ENCODE measurements at regions not wholly inside any gene's neighbourhood (a gene's known extent, or its start where the extent isn't known, plus 50 kb on each side); places are given as distances from the start of the nearest gene placed in this dataset.

DNA sequence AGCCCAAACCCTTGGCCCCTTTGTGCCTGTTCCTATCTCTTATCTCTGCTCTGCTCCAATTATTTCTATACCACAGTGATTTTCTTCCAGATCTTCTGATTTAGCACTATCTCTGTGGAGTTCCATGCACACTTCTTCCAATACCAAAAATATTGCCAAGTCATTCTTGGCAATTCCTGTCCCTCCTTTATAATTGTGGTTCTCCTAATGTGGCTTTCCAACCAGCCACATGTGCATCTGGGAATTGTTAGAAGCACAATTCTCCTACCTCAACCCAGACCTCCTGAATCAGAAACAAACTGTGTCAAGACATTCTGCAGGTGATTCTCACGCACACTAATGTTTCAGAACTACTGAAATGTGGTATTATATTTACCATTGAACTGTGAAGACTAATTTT lies 447.8 kb upstream of the IGFBP3 start:
- H3K4me3 ChIP-seq (ENCODE audit: low read depth, low read length): no peak overlapping the region
- WGBS (ENCODE audit: insufficient coverage): no CpG with 5 or more reads among the region's 1 CpG
- no peaks in the 10 kb centered on the region for H3K4me1 ChIP-seq (ENCODE audit: control insufficient read depth, insufficient read depth, low read length)
- no peaks in the 10 kb centered on the region for H3K9me3 ChIP-seq (ENCODE audit: control insufficient read depth, insufficient read depth, low read length)
- no peaks in the 10 kb centered on the region for H3K27me3 ChIP-seq (ENCODE audit: control insufficient read depth, insufficient read depth, low read length)
- H3K36me3 ChIP-seq (ENCODE audit: control insufficient read depth, insufficient read depth, low read length): no peaks in the 10 kb centered on the region
- DNase-seq (ENCODE audit: low read depth in 4 of 6, low spot score in 6 of 6): no peak
- H3K27ac ChIP-seq (ENCODE audit: low read depth, low read length): no peak overlapping the region

DNA sequence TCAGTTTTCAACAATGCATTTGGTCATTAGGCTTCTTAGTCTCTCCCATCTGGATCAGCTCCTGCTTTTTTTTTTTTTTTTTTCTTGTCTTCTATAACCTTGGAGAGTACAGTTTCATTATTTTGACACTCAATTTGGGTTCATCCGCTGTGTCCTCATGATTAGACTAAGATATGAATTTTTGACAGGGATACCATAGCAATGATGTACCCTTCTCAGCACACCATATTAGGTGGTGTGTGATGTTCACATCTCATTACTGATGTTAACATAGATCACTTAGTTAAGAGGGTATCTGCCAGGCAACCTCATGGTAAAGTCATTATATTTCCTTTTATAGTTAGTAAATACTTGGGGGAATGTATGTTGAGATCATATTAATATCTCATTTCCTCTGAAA lies 445.5 kb upstream of the IGFBP3 start:
- H3K4me3 ChIP-seq (ENCODE audit: low read depth, low read length): no peak overlapping the region
- no peak overlapping the region for H3K27ac ChIP-seq (ENCODE audit: low read depth, low read length)
- no CpG with 5 or more reads among the region's 1 CpG for WGBS (ENCODE audit: insufficient coverage)
- H3K36me3 ChIP-seq (ENCODE audit: control insufficient read depth, insufficient read depth, low read length): no peaks in the 10 kb centered on the region
- H3K9me3 ChIP-seq (ENCODE audit: control insufficient read depth, insufficient read depth, low read length): no peaks in the 10 kb centered on the region
- no peaks in the 10 kb centered on the region for H3K4me1 ChIP-seq (ENCODE audit: control insufficient read depth, insufficient read depth, low read length)
- no peak for DNase-seq (ENCODE audit: low read depth in 4 of 6, low spot score in 6 of 6)
- no peaks in the 10 kb centered on the region for H3K27me3 ChIP-seq (ENCODE audit: control insufficient read depth, insufficient read depth, low read length)

DNA sequence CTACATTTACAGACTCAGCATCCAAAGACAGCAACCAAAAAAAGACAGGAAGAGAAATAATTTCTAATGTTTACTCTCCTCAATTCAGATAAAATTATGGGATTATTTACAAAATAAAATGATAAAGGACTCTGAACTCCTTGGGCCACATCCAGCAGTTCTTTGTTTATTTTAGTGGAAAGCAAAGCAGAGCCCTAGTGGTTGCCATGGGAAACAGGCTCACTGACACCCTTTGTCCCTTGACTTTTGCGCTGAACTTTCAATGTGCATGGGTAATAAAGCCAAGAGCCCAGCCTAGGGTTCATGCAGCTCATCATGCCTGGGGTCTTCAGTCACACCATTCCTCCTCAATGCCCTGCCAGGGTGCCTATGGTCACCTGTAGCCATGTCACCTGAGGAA lies 442.6 kb upstream of the IGFBP3 start:
- Histone ChIP-seq H3K27ac (ENCODE audit: low read depth, low read length) (no peak overlapping the region), H3K36me3 (ENCODE audit: control insufficient read depth, insufficient read depth, low read length) (no peaks in the 10 kb centered on the region), H3K9me3 (ENCODE audit: control insufficient read depth, insufficient read depth, low read length) (no peaks in the 10 kb centered on the region), H3K4me3 (ENCODE audit: low read depth, low read length) (no peak overlapping the region), H3K4me1 (ENCODE audit: control insufficient read depth, insufficient read depth, low read length) (no peaks in the 10 kb centered on the region), H3K27me3 (ENCODE audit: control insufficient read depth, insufficient read depth, low read length) (no peaks in the 10 kb centered on the region)
- 14% methylated on average over 1 of the region's 1 CpG for WGBS (ENCODE audit: insufficient coverage)
- peak in 2 of 6 donors; percentile 13 to 40 for DNase-seq (ENCODE audit: low read depth in 4 of 6, low spot score in 6 of 6)

DNA sequence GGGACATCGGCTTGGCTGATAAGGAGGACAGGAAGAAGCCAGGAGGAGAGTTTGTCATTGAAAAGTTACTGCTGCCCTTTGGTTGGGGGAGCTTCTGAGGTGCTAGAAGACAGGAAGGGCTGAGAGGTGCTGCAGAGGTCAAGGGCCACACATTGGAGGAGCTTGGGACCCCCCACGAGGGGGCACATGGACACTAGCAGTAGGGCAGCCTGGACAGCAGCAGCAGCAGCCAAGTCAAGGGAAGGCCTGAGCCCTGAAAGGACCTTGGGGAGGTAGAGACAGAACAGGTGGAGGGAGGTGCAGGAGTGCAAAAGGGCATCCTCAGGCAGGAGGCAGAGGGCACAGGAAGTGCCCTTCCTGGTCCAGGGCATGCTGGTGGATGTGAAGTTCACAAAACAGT lies 439.7 kb upstream of the IGFBP3 start:
- no peak overlapping the region for H3K4me3 ChIP-seq (ENCODE audit: low read depth, low read length)
- DNase-seq (ENCODE audit: low read depth in 4 of 6, low spot score in 6 of 6): no peak
- no peaks in the 10 kb centered on the region for H3K36me3 ChIP-seq (ENCODE audit: control insufficient read depth, insufficient read depth, low read length)
- H3K27me3 ChIP-seq (ENCODE audit: control insufficient read depth, insufficient read depth, low read length): no peaks in the 10 kb centered on the region
- WGBS (ENCODE audit: insufficient coverage): 67% methylated on average over 1 of the region's 2 CpGs
- no peaks in the 10 kb centered on the region for H3K4me1 ChIP-seq (ENCODE audit: control insufficient read depth, insufficient read depth, low read length)
- H3K27ac ChIP-seq (ENCODE audit: low read depth, low read length): no peak overlapping the region
- H3K9me3 ChIP-seq (ENCODE audit: control insufficient read depth, insufficient read depth, low read length): no peaks in the 10 kb centered on the region

DNA sequence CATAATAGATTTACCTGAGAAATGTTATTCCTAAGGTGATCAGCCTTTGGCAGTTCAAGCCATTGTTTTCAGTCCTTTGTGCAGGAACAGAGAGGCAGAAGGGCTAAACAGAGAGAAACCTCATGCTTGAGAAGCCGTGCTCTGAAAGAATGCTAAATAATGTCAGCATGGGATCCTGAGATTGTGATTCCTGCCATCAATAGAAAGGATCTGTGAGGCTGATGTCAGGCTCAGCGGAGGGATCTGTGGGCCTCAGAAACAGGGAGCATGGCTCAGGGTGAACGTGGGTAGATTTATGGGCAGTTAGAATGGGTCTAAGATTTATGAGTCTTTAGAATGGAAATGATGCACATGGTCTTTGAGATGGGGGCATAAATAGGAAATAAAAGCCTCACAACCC lies 439.2 kb upstream of the IGFBP3 start:
- Histone ChIP-seq H3K9me3 (ENCODE audit: control insufficient read depth, insufficient read depth, low read length) (no peaks in the 10 kb centered on the region), H3K27me3 (ENCODE audit: control insufficient read depth, insufficient read depth, low read length) (no peaks in the 10 kb centered on the region), H3K4me3 (ENCODE audit: low read depth, low read length) (no peak overlapping the region), H3K36me3 (ENCODE audit: control insufficient read depth, insufficient read depth, low read length) (no peaks in the 10 kb centered on the region), H3K4me1 (ENCODE audit: control insufficient read depth, insufficient read depth, low read length) (no peaks in the 10 kb centered on the region), H3K27ac (ENCODE audit: low read depth, low read length) (no peak overlapping the region)
- DNase-seq (ENCODE audit: low read depth in 4 of 6, low spot score in 6 of 6): no peak
- 43% methylated on average over 3 of the region's 3 CpGs for WGBS (ENCODE audit: insufficient coverage)

DNA sequence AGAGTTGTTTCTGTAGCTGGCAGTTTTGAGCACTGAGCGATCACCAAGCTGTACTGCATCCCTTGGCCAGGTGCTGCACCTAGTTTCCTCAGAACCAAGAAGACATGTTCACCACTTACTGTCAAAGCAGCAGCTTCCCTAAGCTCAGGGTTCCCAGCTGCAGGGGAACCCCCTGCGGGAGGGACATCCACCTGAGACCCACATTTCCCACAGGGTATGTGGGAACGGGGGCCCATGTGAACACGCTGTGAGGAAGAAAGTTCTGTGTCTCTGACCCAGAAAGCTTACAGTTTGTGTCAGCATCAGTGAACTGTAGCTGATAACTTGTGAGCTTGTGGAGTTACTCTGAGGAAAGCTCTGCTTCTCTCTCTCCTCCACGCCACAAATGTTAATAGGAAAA lies 436.8 kb upstream of the IGFBP3 start:
- WGBS (ENCODE audit: insufficient coverage): 90% methylated on average over 3 of the region's 5 CpGs
- Histone ChIP-seq H3K4me3 (ENCODE audit: low read depth, low read length) (no peak overlapping the region), H3K27me3 (ENCODE audit: control insufficient read depth, insufficient read depth, low read length) (no peaks in the 10 kb centered on the region), H3K9me3 (ENCODE audit: control insufficient read depth, insufficient read depth, low read length) (no peaks in the 10 kb centered on the region), H3K4me1 (ENCODE audit: control insufficient read depth, insufficient read depth, low read length) (no peaks in the 10 kb centered on the region), H3K36me3 (ENCODE audit: control insufficient read depth, insufficient read depth, low read length) (no peaks in the 10 kb centered on the region), H3K27ac (ENCODE audit: low read depth, low read length) (no peak overlapping the region)
- no peak for DNase-seq (ENCODE audit: low read depth in 4 of 6, low spot score in 6 of 6)

DNA sequence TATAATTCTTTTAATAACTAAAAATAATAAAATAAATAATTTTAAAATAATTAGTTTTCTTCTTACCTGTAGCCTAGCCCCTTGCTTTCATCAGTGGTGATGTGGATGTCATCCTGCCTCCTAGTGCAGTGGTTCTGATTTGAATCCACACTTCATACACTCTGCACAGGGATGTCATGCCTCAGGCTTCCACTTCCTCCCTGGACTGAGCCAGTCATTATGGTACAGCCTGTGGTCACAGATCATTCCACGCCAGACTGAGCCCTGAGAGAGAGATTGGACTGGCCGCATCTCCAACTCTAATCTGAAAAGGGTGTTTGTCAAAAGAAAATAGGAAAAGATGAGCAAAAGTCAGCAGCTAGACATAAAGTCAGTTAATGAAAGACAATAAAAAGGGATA lies 436.2 kb upstream of the IGFBP3 start:
- WGBS (ENCODE audit: insufficient coverage): no CpG with 5 or more reads among the region's 2 CpGs

DNA sequence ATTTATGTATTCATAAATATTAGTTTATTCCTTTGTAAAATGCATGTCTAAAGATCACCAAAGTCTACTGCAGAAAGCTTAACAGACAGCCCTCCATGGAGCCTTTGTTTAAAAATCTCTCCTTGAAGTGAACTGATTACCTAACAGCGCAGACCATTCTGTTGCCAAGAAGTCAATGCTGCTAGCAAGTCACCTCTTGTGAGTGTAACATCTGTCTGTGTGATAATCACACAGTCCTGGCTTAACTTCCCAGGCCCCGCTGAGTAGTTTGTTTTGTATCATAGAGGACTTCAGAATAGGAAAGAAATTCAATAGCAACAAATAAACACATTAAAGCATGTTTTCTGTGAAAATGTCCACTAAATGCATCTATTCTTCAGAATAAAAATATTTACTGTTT lies 435.3 kb upstream of the IGFBP3 start:
- WGBS (ENCODE audit: insufficient coverage): no CpG with 5 or more reads among the region's 2 CpGs
- H3K9me3 ChIP-seq (ENCODE audit: control insufficient read depth, insufficient read depth, low read length): no peaks in the 10 kb centered on the region
- H3K4me3 ChIP-seq (ENCODE audit: low read depth, low read length): no peak overlapping the region
- H3K27ac ChIP-seq (ENCODE audit: low read depth, low read length): no peak overlapping the region
- H3K36me3 ChIP-seq (ENCODE audit: control insufficient read depth, insufficient read depth, low read length): no peaks in the 10 kb centered on the region
- no peaks in the 10 kb centered on the region for H3K4me1 ChIP-seq (ENCODE audit: control insufficient read depth, insufficient read depth, low read length)
- peak in 1 of 6 donors; percentile 13 for DNase-seq (ENCODE audit: low read depth in 4 of 6, low spot score in 6 of 6)
- H3K27me3 ChIP-seq (ENCODE audit: control insufficient read depth, insufficient read depth, low read length): no peaks in the 10 kb centered on the region

More for the DNA sequence above, 436.2 kb upstream of the IGFBP3 start:
- Histone ChIP-seq H3K4me3 (ENCODE audit: low read depth, low read length) (no peak overlapping the region), H3K27ac (ENCODE audit: low read depth, low read length) (no peak overlapping the region), H3K27me3 (ENCODE audit: control insufficient read depth, insufficient read depth, low read length) (no peaks in the 10 kb centered on the region), H3K9me3 (ENCODE audit: control insufficient read depth, insufficient read depth, low read length) (no peaks in the 10 kb centered on the region), H3K36me3 (ENCODE audit: control insufficient read depth, insufficient read depth, low read length) (no peaks in the 10 kb centered on the region), H3K4me1 (ENCODE audit: control insufficient read depth, insufficient read depth, low read length) (no peaks in the 10 kb centered on the region)
- DNase-seq (ENCODE audit: low read depth in 4 of 6, low spot score in 6 of 6): no peak

DNA sequence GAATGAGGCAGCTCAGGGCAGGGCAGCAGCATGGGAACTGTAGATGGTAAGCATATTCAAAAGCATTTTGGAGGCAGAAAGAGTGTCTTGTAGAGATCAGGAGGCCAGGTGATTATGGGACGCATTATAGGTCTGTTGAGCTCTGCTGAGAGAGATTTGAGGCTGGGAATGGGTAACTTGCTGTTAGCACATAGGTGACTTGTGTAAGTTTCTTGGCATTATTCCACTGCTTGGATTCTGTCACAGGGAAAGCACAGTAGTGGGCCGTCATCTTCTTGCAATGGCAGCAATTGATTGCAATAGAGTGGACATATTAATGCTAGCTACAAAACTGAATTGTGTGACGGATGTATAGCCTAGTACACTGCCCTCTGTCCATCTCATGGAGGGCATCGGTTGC lies 434.3 kb upstream of the IGFBP3 start:
- Histone ChIP-seq H3K27ac (ENCODE audit: low read depth, low read length) (no peak overlapping the region), H3K27me3 (ENCODE audit: control insufficient read depth, insufficient read depth, low read length) (peaks cover 2% of the 10 kb centered on the region), H3K36me3 (ENCODE audit: control insufficient read depth, insufficient read depth, low read length) (no peaks in the 10 kb centered on the region), H3K9me3 (ENCODE audit: control insufficient read depth, insufficient read depth, low read length) (no peaks in the 10 kb centered on the region), H3K4me1 (ENCODE audit: control insufficient read depth, insufficient read depth, low read length) (no peaks in the 10 kb centered on the region), H3K4me3 (ENCODE audit: low read depth, low read length) (no peak overlapping the region)
- 92% methylated on average over 1 of the region's 4 CpGs for WGBS (ENCODE audit: insufficient coverage)
- no peak for DNase-seq (ENCODE audit: low read depth in 4 of 6, low spot score in 6 of 6)

DNA sequence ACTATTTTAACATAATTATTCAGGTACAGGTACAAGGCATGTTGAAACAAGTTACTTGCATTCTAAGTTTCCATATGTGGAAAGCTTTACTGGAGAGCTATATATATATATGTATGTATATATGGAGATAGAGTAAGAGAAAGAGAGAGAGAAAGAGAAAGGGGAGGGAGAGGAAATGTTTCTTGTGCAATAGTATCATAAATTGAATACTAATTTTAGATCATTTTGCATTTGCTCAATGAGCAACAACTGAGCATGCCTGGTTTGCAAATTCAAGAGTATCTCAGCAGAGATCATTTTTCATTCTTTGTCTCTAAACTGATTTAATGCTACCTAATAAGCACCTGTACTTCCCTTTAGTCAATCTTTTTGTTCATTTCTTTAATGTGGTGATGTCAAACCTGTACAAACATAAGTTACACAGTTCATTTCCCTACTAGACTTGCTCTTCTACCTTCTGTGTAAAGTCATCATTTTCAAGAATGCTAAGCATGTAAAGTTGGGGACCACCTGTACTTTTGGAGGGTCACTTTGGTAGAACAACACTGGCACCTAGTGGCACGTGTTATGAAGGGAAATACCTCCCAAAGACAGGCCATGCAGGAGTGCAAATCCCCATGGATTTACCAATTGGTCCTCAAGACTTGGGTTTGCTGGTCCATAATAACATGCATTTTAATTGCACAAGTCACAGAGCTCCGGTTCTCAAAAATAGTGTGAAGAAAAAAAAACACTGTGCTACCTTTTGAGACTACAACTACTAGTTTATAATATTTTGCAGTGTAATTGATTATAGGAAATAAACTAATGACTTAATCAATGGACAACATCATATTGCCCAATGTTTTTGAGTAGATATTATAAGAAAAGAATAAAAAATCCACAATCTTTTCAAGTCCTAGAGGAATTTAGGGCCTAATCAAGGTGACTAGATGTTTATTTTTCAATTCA lies 431.2 kb upstream of the IGFBP3 start:
- DNase-seq (ENCODE audit: low read depth in 4 of 6, low spot score in 6 of 6): peak in 5 of 6 donors; percentile 31 to 88 (median 43)
- Histone ChIP-seq H3K9me3 (ENCODE audit: control insufficient read depth, insufficient read depth, low read length) (no peaks in the 10 kb centered on the region), H3K27ac (ENCODE audit: low read depth, low read length) (no peak overlapping the region), H3K27me3 (ENCODE audit: control insufficient read depth, insufficient read depth, low read length) (peaks cover 2% of the 10 kb centered on the region), H3K4me1 (ENCODE audit: control insufficient read depth, insufficient read depth, low read length) (no peaks in the 10 kb centered on the region), H3K36me3 (ENCODE audit: control insufficient read depth, insufficient read depth, low read length) (no peaks in the 10 kb centered on the region), H3K4me3 (ENCODE audit: low read depth, low read length) (no peak overlapping the region)
- 14% methylated on average over 1 of the region's 2 CpGs for WGBS (ENCODE audit: insufficient coverage)

Data from spinal cord (tissue), 9 donors.